GM21390 (cell line): ENCODE measurements at regions not wholly inside any gene's neighbourhood (a gene's known extent, or its start where the extent isn't known, plus 50 kb on each side); places are given as distances from the start of the nearest gene placed in this dataset.

Source experiments
- ATAC-seq: cut with Tn5 transposase; IDR thresholded peaks from one replicate; pipeline ENCODE4 v1.9.1; 2021; ENCODE audit not compliant: unreplicated experiment

GRCh38 chr4:54793856-54794422, 136.2 kb downstream of the KIT start:
- ATAC-seq = no peak
